ENCODE measurements at regions not wholly inside any gene's neighbourhood (a gene's known extent, or its start where the extent isn't known, plus 50 kb on each side); places are given as distances from the start of the nearest gene placed in this dataset.

DNA sequence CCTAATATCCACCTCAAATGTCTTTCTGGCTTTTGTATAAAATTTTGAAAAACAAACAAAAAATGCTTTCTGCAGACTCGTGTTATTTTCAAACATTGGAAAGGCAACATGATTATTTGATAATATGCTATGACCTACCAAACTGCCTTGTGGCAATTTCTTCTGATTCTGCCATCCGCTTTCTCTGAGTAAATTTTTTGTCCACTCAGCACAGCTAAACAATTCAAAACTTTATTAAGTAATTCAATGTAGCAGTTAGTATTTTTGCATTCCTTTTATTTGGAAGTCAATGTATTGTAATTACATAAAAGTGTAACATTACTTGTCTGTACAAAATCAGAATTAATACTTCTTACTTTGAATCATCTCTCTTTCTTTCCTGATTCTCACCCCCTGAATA, 1206.6 kb upstream of the EYS start:
- H3K4me1 ChIP-seq (ENCODE audit: low read depth, poor library complexity, severe bottlenecking), result no peaks in the 10 kb centered on the region
- no peaks in the 10 kb centered on the region for H3K36me3 ChIP-seq (ENCODE audit: insufficient read depth)
- no peak overlapping the region for H3K4me3 ChIP-seq (IDR thresholded peaks at IDR 0.05; ENCODE audit: insufficient read depth, low read depth, low read length)
- no peaks in the 10 kb centered on the region for H4K20me1 ChIP-seq (ENCODE audit: insufficient read depth)
- TF ChIP-seq, protein P1, sequence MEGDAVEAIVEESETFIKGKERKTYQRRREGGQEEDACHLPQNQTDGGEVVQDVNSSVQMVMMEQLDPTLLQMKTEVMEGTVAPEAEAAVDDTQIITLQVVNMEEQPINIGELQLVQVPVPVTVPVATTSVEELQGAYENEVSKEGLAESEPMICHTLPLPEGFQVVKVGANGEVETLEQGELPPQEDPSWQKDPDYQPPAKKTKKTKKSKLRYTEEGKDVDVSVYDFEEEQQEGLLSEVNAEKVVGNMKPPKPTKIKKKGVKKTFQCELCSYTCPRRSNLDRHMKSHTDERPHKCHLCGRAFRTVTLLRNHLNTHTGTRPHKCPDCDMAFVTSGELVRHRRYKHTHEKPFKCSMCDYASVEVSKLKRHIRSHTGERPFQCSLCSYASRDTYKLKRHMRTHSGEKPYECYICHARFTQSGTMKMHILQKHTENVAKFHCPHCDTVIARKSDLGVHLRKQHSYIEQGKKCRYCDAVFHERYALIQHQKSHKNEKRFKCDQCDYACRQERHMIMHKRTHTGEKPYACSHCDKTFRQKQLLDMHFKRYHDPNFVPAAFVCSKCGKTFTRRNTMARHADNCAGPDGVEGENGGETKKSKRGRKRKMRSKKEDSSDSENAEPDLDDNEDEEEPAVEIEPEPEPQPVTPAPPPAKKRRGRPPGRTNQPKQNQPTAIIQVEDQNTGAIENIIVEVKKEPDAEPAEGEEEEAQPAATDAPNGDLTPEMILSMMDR (conservative IDR thresholded peaks at IDR 0.05; ENCODE audit: low read depth, low read length), result no peak
- no peak overlapping the region for H3K4me2 ChIP-seq
- no peaks in the 10 kb centered on the region for H3K27me3 ChIP-seq (ENCODE audit: insufficient read depth, low read depth)
- no peak overlapping the region for H3K9ac ChIP-seq
- no peaks in the 10 kb centered on the region for H3K79me2 ChIP-seq (ENCODE audit: insufficient read depth, low read depth)
- H2AFZ ChIP-seq (ENCODE audit: low read depth), result no peak overlapping the region
- H3K27ac ChIP-seq, result no peak overlapping the region

DNA sequence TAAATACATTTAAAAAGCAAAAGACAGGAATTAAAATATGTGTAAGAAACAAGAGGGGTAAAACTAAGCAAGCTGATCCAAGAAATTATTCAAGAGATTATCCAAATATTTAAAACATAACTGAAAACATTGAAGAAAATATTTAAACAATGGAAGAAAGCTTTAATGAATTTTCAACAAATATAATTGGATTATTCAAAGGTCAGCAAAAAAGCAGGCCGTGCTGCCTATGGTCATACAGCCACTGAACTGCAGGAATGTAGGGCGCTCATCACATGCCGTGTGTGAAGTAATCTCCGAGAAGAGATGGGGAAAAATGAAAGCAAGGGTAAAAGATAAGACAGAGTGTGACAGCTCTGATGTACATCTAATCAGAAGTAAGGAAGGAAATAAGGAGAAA, 1195.4 kb upstream of the EYS start:
- Histone ChIP-seq H3K4me2 (no peak overlapping the region), H3K4me3 (IDR thresholded peaks at IDR 0.05; ENCODE audit: insufficient read depth, low read depth, low read length) (no peak overlapping the region), H3K36me3 (ENCODE audit: insufficient read depth) (no peaks in the 10 kb centered on the region; the same call in 1 of the 2 replicates), H4K20me1 (ENCODE audit: insufficient read depth) (no peaks in the 10 kb centered on the region), H3K4me1 (ENCODE audit: low read depth, poor library complexity, severe bottlenecking) (no peaks in the 10 kb centered on the region), H3K9ac (no peak overlapping the region), H3K79me2 (ENCODE audit: insufficient read depth, low read depth) (no peaks in the 10 kb centered on the region), H3K27ac (no peak overlapping the region), H2AFZ (ENCODE audit: low read depth) (no peak overlapping the region), H3K27me3 (ENCODE audit: insufficient read depth, low read depth) (no peaks in the 10 kb centered on the region)
- TF ChIP-seq, protein P1 (conservative IDR thresholded peaks at IDR 0.05; ENCODE audit: low read depth, low read length), result no peak

GRCh38 chr6:66900133-66901083, 1193.4 kb upstream of the EYS start:
- H4K20me1 ChIP-seq (ENCODE audit: insufficient read depth), result no peaks in the 10 kb centered on the region
- no peak overlapping the region for H3K9ac ChIP-seq
- H3K36me3 ChIP-seq (ENCODE audit: insufficient read depth), result no peaks in the 10 kb centered on the region; the same call in 1 of the 2 replicates
- no peaks in the 10 kb centered on the region for H3K27me3 ChIP-seq (ENCODE audit: insufficient read depth, low read depth)
- no peaks in the 10 kb centered on the region for H3K79me2 ChIP-seq (ENCODE audit: insufficient read depth, low read depth)
- no peak overlapping the region for H3K27ac ChIP-seq
- TF ChIP-seq, protein P1 (conservative IDR thresholded peaks at IDR 0.05; ENCODE audit: low read depth, low read length), result no peak
- H3K4me1 ChIP-seq (ENCODE audit: low read depth, poor library complexity, severe bottlenecking), result no peaks in the 10 kb centered on the region
- no peak overlapping the region for H3K4me2 ChIP-seq
- H3K4me3 ChIP-seq (IDR thresholded peaks at IDR 0.05; ENCODE audit: insufficient read depth, low read depth, low read length), result no peak overlapping the region
- H2AFZ ChIP-seq (ENCODE audit: low read depth), result no peak overlapping the region

DNA sequence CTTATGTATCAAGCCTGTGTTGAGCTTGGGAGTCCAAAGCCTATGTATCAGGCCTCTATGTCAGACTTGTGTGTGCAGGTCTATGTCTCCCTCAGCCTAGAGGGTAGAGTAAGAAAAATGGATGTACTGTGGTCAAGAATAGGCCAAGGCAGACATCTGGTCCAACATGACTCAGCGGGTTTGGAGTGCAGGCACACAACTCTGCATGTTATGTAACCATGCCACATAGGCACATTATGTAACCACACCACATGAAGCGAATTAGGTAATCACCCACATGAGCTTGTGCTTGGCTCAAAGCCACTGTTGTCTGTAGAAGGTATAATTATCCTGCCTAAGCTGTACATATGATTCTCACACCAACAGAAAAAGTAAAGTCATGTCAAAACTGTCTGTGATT, 1190.5 kb upstream of the EYS start:
- Histone ChIP-seq H3K27me3 (ENCODE audit: insufficient read depth, low read depth) (no peaks in the 10 kb centered on the region), H3K9ac (no peak overlapping the region), H3K36me3 (ENCODE audit: insufficient read depth) (no peaks in the 10 kb centered on the region), H3K79me2 (ENCODE audit: insufficient read depth, low read depth) (no peaks in the 10 kb centered on the region), H3K27ac (no peak overlapping the region), H4K20me1 (ENCODE audit: insufficient read depth) (no peaks in the 10 kb centered on the region), H3K4me3 (IDR thresholded peaks at IDR 0.05; ENCODE audit: insufficient read depth, low read depth, low read length) (no peak overlapping the region), H3K4me2 (no peak overlapping the region), H2AFZ (ENCODE audit: low read depth) (no peak overlapping the region), H3K4me1 (ENCODE audit: low read depth, poor library complexity, severe bottlenecking) (no peaks in the 10 kb centered on the region)
- TF ChIP-seq, protein P1 (conservative IDR thresholded peaks at IDR 0.05; ENCODE audit: low read depth, low read length), result no peak
